Spleen (tissue), 11 donors: ENCODE measurements at regions not wholly inside any gene's neighbourhood (a gene's known extent, or its start where the extent isn't known, plus 50 kb on each side); places are given as distances from the start of the nearest gene placed in this dataset.

Experiments used
- DNase-seq: peaks from one replicate; pipeline ENCODE4 v3.0.0-alpha.2; 2020
- H3K27ac ChIP-seq, 8 donors: fragments of 200-600 bp; sonication (generic) in 7 of 8; 1 replicate in 4 of 8; 2 replicates in 4 of 8; pipeline versions ENCODE4 v1.5.0 to v1.8.0; 2016 to 2021; ENCODE audit warnings: inconsistent platforms in 4 of 8, mild to moderate bottlenecking in 4 of 8, moderate library complexity in 1 of 8
- H3K27me3 ChIP-seq, 7 donors: fragments of 200-600 bp; sonication (generic) in 6 of 7; replicated peaks in 1 of 7; 1 replicate in 4 of 7; 2 replicates in 3 of 7; pipeline versions ENCODE4 v1.5.0 to v1.8.0; 2016 to 2021; ENCODE audit warnings: inconsistent platforms in 3 of 7, mild to moderate bottlenecking in 1 of 7
- H3K36me3 ChIP-seq, 6 donors: fragments of 200-600 bp; sonication (generic) in 5 of 6; 1 replicate in 4 of 6; 2 replicates in 2 of 6; pipeline versions ENCODE4 v1.5.0 to v1.8.0; 2016 to 2021; ENCODE audit warnings: inconsistent platforms in 2 of 6
- H3K4me1 ChIP-seq, 6 donors: fragments of 200-600 bp; sonication (generic) in 5 of 6; 1 replicate in 3 of 6; 2 replicates in 3 of 6; pipeline versions ENCODE4 v1.5.0 to v1.8.0; 2016 to 2021; ENCODE audit warnings: inconsistent platforms in 3 of 6
- H3K4me3 ChIP-seq, 8 donors: fragments of 200-600 bp; sonication (generic) in 7 of 8; 1 replicate in 4 of 8; 2 replicates in 4 of 8; pipeline versions ENCODE4 v1.5.0 to v1.8.0; 2016 to 2021; ENCODE audit warnings: inconsistent platforms in 4 of 8, mild to moderate bottlenecking in 4 of 8, moderate library complexity in 2 of 8
- H3K9me3 ChIP-seq, 8 donors: fragments of 200-600 bp; sonication (generic) in 7 of 8; 1 replicate in 4 of 8; 2 replicates in 4 of 8; pipeline versions ENCODE4 v1.5.0 to v1.8.0; 2016 to 2021; ENCODE audit warnings: inconsistent platforms in 4 of 8
- CTCF ChIP-seq, 11 experiments: fragments of 200-600 bp in 7 of 11; fragments of 450-650 bp in 4 of 11; sonication (generic) in 4 of 11; IDR thresholded peaks in 8 of 11; conservative IDR thresholded peaks in 3 of 11; 1 replicate in 7 of 11; 2 replicates in 4 of 11; pipeline versions ENCODE4 v1.4.0 to v1.8.0; 2016 to 2021; ENCODE audit warnings: antibody characterized with exemption in 11 of 11, inconsistent platforms in 4 of 11, mild to moderate bottlenecking in 1 of 11
- POLR2A ChIP-seq, 3 donors: fragments of 450-650 bp; IDR thresholded peaks; one replicate each; pipeline ENCODE4 v1.5.1; 2017; ENCODE audit warnings: antibody characterized with exemption in 3 of 3, mild to moderate bottlenecking in 1 of 3
- POLR2AphosphoS5 ChIP-seq, 3 donors: sonication (generic); formaldehyde crosslinking; IDR thresholded peaks; one replicate each; pipeline ENCODE4 v1.5.1; 2017; ENCODE audit warnings: antibody characterized with exemption in 3 of 3
- WGBS, 5 donors: extraction: QIAGEN DNeasy Blood & Tissue Kit in 3 of 5; methylation state at CpG; one replicate each; pipeline versions ENCODE4 v1.1.5 to v1.1.7; 2013 to 2018; 5-methylcytosine and 5-hydroxymethylcytosine counted together
- intact Hi-C: fragments of 100-400 bp; cut with DNase I; formaldehyde crosslinking; loops from one replicate; pipeline ENCODE4 v1.15.0; 2023; ENCODE audit warnings: low total_unique reads
- donor health status: healthy with polysubstance abuse.
- donor health status: DM: no; HTN: no; CAD: no; lungs with moderate emphysema.
- donor health status: DM: no; HTN: no; CAD: no.
- donor health status: Bipolar disorder and iron deficiency.
- donor health status: healthy.
- donor health status: DM: no; HTN: no; CAD: no.
- donor health status: DM: yes; HTN: yes; CAD: no.

- Histone ChIP-seq H3K27me3 (peaks cover 0 to 8% (median 0%) of the 10 kb centered on the region in 7 donors), H3K9me3 (no peaks in the 10 kb centered on the region), H3K27ac (peak overlapping the region in 7 of 8 donors; percentile 63 to 94 (median 73)), H3K4me3 (peak overlapping the region in 2 of 8 donors; percentile 6 to 56), H3K4me1 (peaks cover 22 to 68% (median 52%) of the 10 kb centered on the region in 6 donors), H3K36me3 (no peaks in the 10 kb centered on the region)
- TF ChIP-seq POLR2A (IDR thresholded peaks at IDR 0.05) = peak in 1 of 3 donors; percentile 57
- TF ChIP-seq POLR2AphosphoS5 (IDR thresholded peaks at IDR 0.05) = peak; percentile 71 to 83 (median 79)
- peak in 1 of 11 experiments; percentile 23 for TF ChIP-seq CTCF (IDR thresholded peaks at IDR 0.05 in 8 of 11, conservative IDR thresholded peaks at IDR 0.05 in 3 of 11)
- 15 to 21% (median 18%) methylated on average over 14 to 20 of the region's 20 CpGs for WGBS, 5 donors
- DNase-seq = peak; percentile 88
- intact Hi-C loops = no loop called here
These were observed 59.8 kb upstream of the CHST15 start for GRCh38 chr10:124153023-124153826.

GRCh38 chr10:124152139-124153022 lies 59.0 kb upstream of the CHST15 start:
- Histone ChIP-seq H3K4me1 (peaks cover 22 to 73% (median 52%) of the 10 kb centered on the region in 6 donors), H3K36me3 (no peaks in the 10 kb centered on the region), H3K9me3 (no peaks in the 10 kb centered on the region), H3K27ac (peak overlapping the region in 7 of 8 donors; percentile 63 to 94 (median 73)), H3K27me3 (peaks cover 0 to 8% (median 0%) of the 10 kb centered on the region in 7 donors), H3K4me3 (peak overlapping the region in 1 of 8 donors; percentile 56)
- TF ChIP-seq CTCF (IDR thresholded peaks at IDR 0.05 in 8 of 11, conservative IDR thresholded peaks at IDR 0.05 in 3 of 11) = no peak
- TF ChIP-seq POLR2A (IDR thresholded peaks at IDR 0.05) = no peak
- TF ChIP-seq POLR2AphosphoS5 (IDR thresholded peaks at IDR 0.05) = peak in 1 of 3 donors; percentile 17
- intact Hi-C loops = no loop called here
- DNase-seq = peak; percentile 84
- 40 to 64% (median 49%) methylated on average over 25 to 32 of the region's 32 CpGs for WGBS, 5 donors

GRCh38 chr10:124151466-124152095 lies 58.2 kb upstream of the CHST15 start:
- H3K36me3 ChIP-seq = no peaks in the 10 kb centered on the region
- DNase-seq = peak; percentile 56
- TF ChIP-seq CTCF (IDR thresholded peaks at IDR 0.05 in 8 of 11, conservative IDR thresholded peaks at IDR 0.05 in 3 of 11) (no peak), POLR2A (IDR thresholded peaks at IDR 0.05) (no peak), POLR2AphosphoS5 (IDR thresholded peaks at IDR 0.05) (no peak)
- peaks cover 0 to 8% (median 0%) of the 10 kb centered on the region in 7 donors for H3K27me3 ChIP-seq
- intact Hi-C loops = no loop called here
- no peaks in the 10 kb centered on the region for H3K9me3 ChIP-seq
- H3K4me3 ChIP-seq = peak overlapping the region in 1 of 8 donors; percentile 56
- H3K4me1 ChIP-seq = peaks cover 22 to 70% (median 49%) of the 10 kb centered on the region in 6 donors
- 88 to 96% (median 91%) methylated on average over 6 to 11 of the region's 11 CpGs for WGBS, 5 donors
- peak overlapping the region in 3 of 8 donors; percentile 87 to 94 (median 89) for H3K27ac ChIP-seq
